T-helper 2 cell treated with Interferon-gamma antibody and Interleukin-4, amounts not matched to agents 100 ng/mL and 5 ng/mL, for 36 hours (primary cell): ENCODE measurements at regions not wholly inside any gene's neighbourhood (a gene's known extent, or its start where the extent isn't known, plus 50 kb on each side); places are given as distances from the start of the nearest gene placed in this dataset.

Source experiments
- intact Hi-C: fragments of 100-400 bp; cut with micrococcal nuclease; formaldehyde crosslinking; loops from one replicate; pipeline ENCODE4 v1.15.1; 2023

- intact Hi-C loops = no loop called here
These were observed 498.3 kb upstream of the LRRTM4 start for GRCh38 chr2:78020491-78020890.

GRCh38 chr2:78023356-78023755 is 501.2 kb upstream of the LRRTM4 start:
- intact Hi-C loops = no loop called here

- intact Hi-C loops = no loop called here
These were observed 502.8 kb upstream of the LRRTM4 start for GRCh38 chr2:78024996-78025395.

- intact Hi-C loops = no loop called here
These were observed 507.3 kb upstream of the LRRTM4 start for GRCh38 chr2:78029392-78029995.

- intact Hi-C loops = no loop called here
These were observed 512.5 kb upstream of the LRRTM4 start for GRCh38 chr2:78034706-78035105.

- intact Hi-C loops = no loop called here
These were observed 513.6 kb upstream of the LRRTM4 start for GRCh38 chr2:78035804-78036203.

- intact Hi-C loops = no loop called here
These were observed 529.3 kb upstream of the LRRTM4 start for GRCh38 chr2:78051480-78051879.

GRCh38 chr2:78056976-78057375 is 534.8 kb upstream of the LRRTM4 start:
- intact Hi-C loops = no loop called here

GRCh38 chr2:78061301-78061700 is 539.1 kb upstream of the LRRTM4 start:
- intact Hi-C loops = no loop called here

GRCh38 chr2:78061732-78062131 is 539.6 kb upstream of the LRRTM4 start:
- intact Hi-C loops = no loop called here

GRCh38 chr2:78063246-78064020 is 541.3 kb upstream of the LRRTM4 start:
- intact Hi-C loops = no loop called here

GRCh38 chr2:78065366-78065765 is 543.2 kb upstream of the LRRTM4 start:
- intact Hi-C loops = no loop called here

- intact Hi-C loops = no loop called here
These were observed 546.6 kb upstream of the LRRTM4 start for GRCh38 chr2:78068808-78069207.

GRCh38 chr2:78070693-78071092 is 548.5 kb upstream of the LRRTM4 start:
- intact Hi-C loops = no loop called here

- intact Hi-C loops = no loop called here
These were observed 555.5 kb upstream of the LRRTM4 start for GRCh38 chr2:78077633-78078032.

- intact Hi-C loops = no loop called here
These were observed 560.4 kb upstream of the LRRTM4 start for GRCh38 chr2:78082555-78082954.

GRCh38 chr2:78093436-78093835 is 571.3 kb upstream of the LRRTM4 start:
- intact Hi-C loops = no loop called here

GRCh38 chr2:78109272-78109671 is 587.1 kb upstream of the LRRTM4 start:
- intact Hi-C loops = no loop called here

GRCh38 chr2:78115291-78115690 is 593.1 kb upstream of the LRRTM4 start:
- intact Hi-C loops = no loop called here

- intact Hi-C loops = no loop called here
These were observed 595.9 kb upstream of the LRRTM4 start for GRCh38 chr2:78118037-78118436.

- intact Hi-C loops = no loop called here
These were observed 598.1 kb upstream of the LRRTM4 start for GRCh38 chr2:78120275-78120674.

- intact Hi-C loops = no loop called here
These were observed 602.9 kb upstream of the LRRTM4 start for GRCh38 chr2:78125042-78125441.

- intact Hi-C loops = no loop called here
These were observed 605.2 kb upstream of the LRRTM4 start for GRCh38 chr2:78127424-78127823.
